ENCODE measurements at regions not wholly inside any gene's neighbourhood (a gene's known extent, or its start where the extent isn't known, plus 50 kb on each side); places are given as distances from the start of the nearest gene placed in this dataset.
"Not testable (repeated sequence)": the region's sequence is repeated elsewhere in the genome, so short reads cannot be mapped to it uniquely, and the experiment has no call there.

DNA sequence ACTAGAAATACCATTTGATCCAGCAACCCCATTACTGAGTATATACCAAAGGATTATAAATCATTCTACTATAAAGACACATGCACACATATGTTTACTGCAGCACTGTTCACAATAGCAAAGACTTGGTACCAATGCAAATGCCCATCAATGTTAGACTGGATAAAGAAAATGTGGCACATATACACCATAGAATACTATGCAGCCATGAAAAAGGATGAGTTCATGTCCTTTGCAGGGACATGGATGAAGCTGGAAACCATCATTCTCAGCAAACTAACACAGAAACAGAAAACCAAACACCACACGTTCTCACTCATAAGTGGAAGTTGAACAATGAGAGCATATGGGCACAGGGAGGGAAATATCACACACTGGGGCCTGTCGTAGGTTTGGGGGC lies 106.0 kb downstream of the SPATA18 start:
- not testable (repeated sequence) for DNase-seq

GRCh38 chr4:52157641-52158316 lies 106.7 kb downstream of the SPATA18 start:
- DNase-seq: no peak

DNA sequence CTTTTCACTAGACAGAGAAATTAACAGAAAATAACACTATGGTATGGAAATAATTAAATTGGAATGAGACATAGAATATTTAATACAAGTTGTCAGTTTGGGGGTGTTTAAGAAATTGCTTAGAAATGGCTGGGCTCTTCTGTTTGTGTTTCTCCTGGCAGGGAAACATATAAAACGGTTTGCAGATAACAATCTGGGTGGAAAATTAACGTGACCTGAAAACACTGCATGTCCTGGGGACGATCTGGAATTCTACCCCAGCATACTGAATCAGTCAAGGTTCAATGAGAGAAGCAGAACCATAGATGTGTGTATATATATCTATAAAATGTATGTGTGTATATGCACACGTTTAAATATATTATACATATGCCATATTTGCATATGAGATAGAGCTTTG lies 109.8 kb downstream of the SPATA18 start:
- DNase-seq: no peak

GRCh38 chr4:52164116-52164515 lies 113.0 kb downstream of the SPATA18 start:
- no peak for DNase-seq

- no peak for DNase-seq
Measured at GRCh38 chr4:52172166-52172565, 121.1 kb downstream of the SPATA18 start.

GRCh38 chr4:52173470-52174045 lies 122.5 kb downstream of the SPATA18 start:
- no peak for DNase-seq

- no peak for DNase-seq
Measured at GRCh38 chr4:52187603-52188002, 136.5 kb downstream of the SPATA18 start.

- DNase-seq: no peak
Measured at GRCh38 chr4:52192001-52192400, 140.9 kb downstream of the SPATA18 start.

- DNase-seq: no peak
Measured at GRCh38 chr4:52192721-52193135, 141.6 kb downstream of the SPATA18 start.

GRCh38 chr4:52195869-52196268 lies 144.8 kb downstream of the SPATA18 start:
- no peak for DNase-seq

DNA sequence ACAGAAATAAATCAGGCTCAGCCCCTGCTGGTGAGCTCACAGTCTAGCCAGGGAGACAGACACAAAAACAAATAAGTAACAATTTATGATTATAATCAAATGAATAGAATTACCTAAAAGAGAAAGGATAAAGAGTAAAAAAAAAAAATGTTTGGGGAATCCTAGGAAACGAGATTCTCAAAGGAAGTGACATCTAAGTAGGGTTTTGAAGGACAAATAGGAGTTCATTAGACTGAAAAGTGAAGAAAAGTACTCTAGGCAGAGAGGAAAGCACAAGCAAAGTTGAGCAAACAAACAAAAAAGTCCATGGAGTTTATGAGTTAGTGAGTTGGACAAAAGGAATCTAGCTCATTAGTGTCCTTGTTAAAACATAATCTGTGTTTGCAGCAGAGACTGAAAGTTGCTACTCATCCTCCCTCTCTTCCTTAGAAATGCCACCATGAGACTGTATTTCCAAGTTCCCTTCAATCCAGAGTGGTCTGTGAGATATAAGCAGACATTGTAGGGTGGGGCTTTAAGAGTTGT lies 145.6 kb downstream of the SPATA18 start:
- DNase-seq: no peak

GRCh38 chr4:52197306-52197705 lies 146.2 kb downstream of the SPATA18 start:
- DNase-seq: no peak

DNA sequence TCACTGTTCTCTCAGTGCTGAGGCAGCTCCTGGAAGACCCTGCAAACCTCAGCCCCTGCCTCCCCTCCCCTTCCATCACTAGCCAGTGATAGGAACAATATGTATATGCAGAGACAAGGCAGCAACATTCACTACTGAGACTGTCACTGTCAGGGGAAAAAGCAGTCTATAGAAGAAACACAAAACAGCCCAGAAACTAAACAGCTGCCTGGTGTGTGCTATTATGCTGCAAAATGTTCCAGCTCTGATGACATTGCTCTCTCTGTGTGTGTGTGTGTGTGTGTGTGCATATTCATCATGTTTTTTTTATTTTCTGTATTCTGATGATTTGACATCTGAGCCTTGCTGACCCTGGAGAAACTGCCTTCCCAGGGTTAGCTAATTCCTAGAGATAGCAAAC lies 147.2 kb downstream of the SPATA18 start:
- no peak for DNase-seq

GRCh38 chr4:52199574-52200338 lies 148.7 kb downstream of the SPATA18 start:
- no peak for DNase-seq

DNA sequence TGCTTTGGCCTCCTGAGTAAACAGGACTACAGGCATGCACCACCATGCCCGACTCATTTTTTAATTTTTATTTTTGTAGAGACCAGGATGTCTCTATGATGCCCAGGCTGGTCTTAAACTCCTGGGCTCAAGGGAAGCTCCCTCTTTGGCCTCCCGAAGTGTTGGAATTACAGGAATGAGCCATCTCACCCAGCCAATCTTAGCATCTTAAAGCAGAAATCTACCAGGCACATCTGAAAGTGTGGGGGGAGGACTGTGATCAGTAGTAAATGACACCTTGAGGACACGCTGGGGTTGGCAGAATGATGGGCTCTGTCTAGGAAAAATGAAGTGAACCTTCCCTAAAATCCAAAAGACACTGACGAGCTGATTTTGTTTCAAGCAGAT lies 149.2 kb downstream of the SPATA18 start:
- no peak for DNase-seq

- DNase-seq: no peak
Measured at GRCh38 chr4:52201715-52202114, 150.6 kb downstream of the SPATA18 start.

DNA sequence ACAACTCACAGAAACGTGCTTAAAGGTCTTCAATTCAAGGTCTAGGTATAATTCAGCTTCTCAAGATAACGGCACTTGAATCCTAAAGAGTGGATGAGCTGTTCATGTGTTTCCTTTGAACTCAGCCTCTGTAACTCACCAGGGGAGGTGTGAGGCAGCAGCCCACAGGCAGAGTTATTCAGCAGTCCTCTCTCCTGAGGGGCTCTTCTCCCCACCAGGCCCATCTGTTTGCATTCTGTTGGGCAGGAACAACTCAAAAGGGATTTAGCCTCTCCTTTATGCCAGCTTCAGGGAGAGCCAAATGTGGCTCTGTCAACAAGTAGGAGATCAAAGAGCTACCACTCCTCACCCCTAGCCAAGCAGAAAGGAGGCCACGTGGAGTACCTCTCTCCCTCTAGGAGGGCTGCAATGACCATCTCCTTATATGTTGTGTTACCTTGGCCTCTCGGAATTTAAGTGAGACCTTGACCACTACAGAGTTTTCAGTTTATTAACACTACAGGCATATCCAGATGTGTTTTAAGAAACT lies 151.2 kb downstream of the SPATA18 start:
- DNase-seq: no peak

DNA sequence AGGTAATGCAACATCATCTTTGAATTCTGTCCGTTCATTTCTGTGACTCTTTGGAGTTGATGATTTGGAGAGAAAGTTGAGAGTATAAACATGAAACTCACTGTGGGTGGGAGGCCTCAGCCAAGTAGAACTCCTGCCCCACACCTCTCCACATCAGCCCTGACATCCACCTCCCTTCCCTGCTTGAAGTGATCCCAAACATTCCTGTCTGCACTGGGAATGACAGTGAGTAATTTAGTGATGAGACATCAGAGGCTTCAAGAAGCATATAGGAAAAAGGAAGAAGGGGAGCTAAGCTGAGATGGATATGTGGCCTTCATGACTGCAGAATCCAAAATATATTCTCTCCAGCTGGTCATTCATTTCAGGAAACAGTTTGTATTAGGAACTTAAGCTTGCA lies 151.8 kb downstream of the SPATA18 start:
- no peak for DNase-seq

DNA sequence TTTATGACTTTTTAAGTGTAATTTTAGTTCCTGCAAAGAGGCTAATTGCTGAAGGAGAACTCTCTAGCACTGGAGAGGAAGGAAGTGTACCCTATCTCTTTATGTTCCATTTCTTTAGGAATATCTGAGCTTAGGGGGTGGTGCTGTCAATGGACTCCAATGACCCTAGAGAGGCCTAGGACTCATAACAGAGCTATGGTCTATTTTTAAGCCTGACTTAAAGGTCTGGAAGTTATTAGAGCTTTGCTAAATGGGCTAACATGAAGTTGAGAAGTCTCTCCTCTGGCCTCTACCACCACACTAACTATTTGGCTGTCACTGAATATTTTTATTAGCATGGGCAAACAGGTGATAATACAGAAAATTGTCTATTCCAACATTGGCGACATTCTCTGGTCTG lies 152.2 kb downstream of the SPATA18 start:
- DNase-seq: no peak

GRCh38 chr4:52204921-52205320 lies 153.8 kb downstream of the SPATA18 start:
- DNase-seq: no peak

- DNase-seq: not testable (repeated sequence)
Measured at GRCh38 chr4:52207146-52207545, 156.0 kb downstream of the SPATA18 start.

- no peak for DNase-seq
Measured at GRCh38 chr4:52212702-52213101, 161.6 kb downstream of the SPATA18 start.

DNA sequence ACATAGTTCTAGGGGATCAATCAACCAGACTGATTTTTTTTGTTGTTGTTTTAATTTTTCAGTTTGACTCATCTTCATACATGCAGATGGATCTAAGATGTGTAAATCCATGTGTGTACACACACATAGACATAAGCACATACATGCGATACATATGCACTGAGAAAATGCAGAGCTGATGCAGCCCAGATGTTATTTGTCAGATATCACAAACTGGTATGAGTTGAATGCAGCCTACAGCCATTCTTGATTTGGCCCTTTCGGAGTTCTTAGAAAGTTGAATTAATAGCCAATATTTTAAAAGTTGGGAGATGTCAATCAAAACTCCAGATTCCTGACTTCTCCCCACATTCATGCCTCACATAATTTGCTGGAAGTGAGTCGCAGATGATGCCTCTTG lies 180.4 kb downstream of the SPATA18 start:
- no peak for DNase-seq

Data from stimulated activated CD4-positive, alpha-beta T cell treated with anti-CD3 and anti-CD28 coated beads, Interleukin-2, amount 100 ng/mL, for 48 hours (primary cell).